DND-41 (cell line): ENCODE measurements at regions not wholly inside any gene's neighbourhood (a gene's known extent, or its start where the extent isn't known, plus 50 kb on each side); places are given as distances from the start of the nearest gene placed in this dataset.

Source experiments
- ATAC-seq: fragments of 200-7000 bp; cut with Tn5 transposase; 3 replicates; pipeline ENCODE4 v1.9.1; 2021; ENCODE audit warnings: low read depth; ENCODE audit not compliant: insufficient read depth
- DNase-seq: peaks from one replicate; pipeline ENCODE4 v3.0.0-alpha.2; 2020
- H2AFZ ChIP-seq: 2 replicates; pipeline ENCODE4 v1.6.0; 2012; ENCODE audit warnings: low read depth, low read length
- H3K27ac ChIP-seq: 2 replicates; pipeline ENCODE4 v1.5.1; 2012; ENCODE audit warnings: low read length, inconsistent platforms
- H3K27me3 ChIP-seq: fragments of 200-600 bp; sonication (generic); 2 replicates; pipeline ENCODE4 v1.6.0; 2012; ENCODE audit warnings: low read length, mild to moderate bottlenecking, inconsistent platforms; ENCODE audit not compliant: insufficient read depth, poor library complexity
- H3K36me3 ChIP-seq: 2 replicates; pipeline ENCODE4 v1.5.1; 2012; ENCODE audit warnings: low read length, inconsistent platforms; ENCODE audit not compliant: insufficient read depth
- H3K4me1 ChIP-seq: 2 replicates; pipeline ENCODE4 v1.5.1; 2012; ENCODE audit warnings: mild to moderate bottlenecking, low read length; ENCODE audit not compliant: insufficient read depth
- H3K4me2 ChIP-seq: 2 replicates; pipeline ENCODE4 v1.6.0; 2012; ENCODE audit warnings: mild to moderate bottlenecking, moderate library complexity, low read length, inconsistent platforms; ENCODE audit not compliant: insufficient read depth
- H3K4me3 ChIP-seq, 2 experiments: fragments of 200-600 bp in 1 of 2; shearing (Covaris generic) in 1 of 2; 2 replicates each; pipeline ENCODE4 v1.5.1; 2012 to 2016; ENCODE audit warnings: inconsistent platforms in 2 of 2, low read length in 2 of 2, mild to moderate bottlenecking in 2 of 2, low read depth in 1 of 2, moderate library complexity in 1 of 2
- H3K79me2 ChIP-seq: 2 replicates; pipeline ENCODE4 v1.6.0; 2012; ENCODE audit warnings: low read length, inconsistent platforms; ENCODE audit not compliant: insufficient read depth
- H3K9ac ChIP-seq: 2 replicates; pipeline ENCODE4 v1.6.0; 2012; ENCODE audit warnings: low read depth, mild to moderate bottlenecking, inconsistent platforms, low read length, moderate library complexity
- H3K9me3 ChIP-seq: 2 replicates; pipeline ENCODE4 v1.5.1; 2012; ENCODE audit warnings: low read length, moderate library complexity, mild to moderate bottlenecking, inconsistent platforms; ENCODE audit not compliant: insufficient read depth, severe bottlenecking
- H4K20me1 ChIP-seq: 2 replicates; pipeline ENCODE4 v1.6.0; 2012; ENCODE audit warnings: low read length; ENCODE audit not compliant: insufficient read depth
- CTCF ChIP-seq: IDR thresholded peaks from 2 replicates; pipeline ENCODE4 v1.5.1; 2012; ENCODE audit warnings: borderline replicate concordance, low read length, moderate library complexity, mild to moderate bottlenecking; ENCODE audit not compliant: poor library complexity, severe bottlenecking; ENCODE audit errors: extremely low read depth
- EZH2 ChIP-seq: IDR thresholded peaks from 3 replicates; pipeline ENCODE4 v1.6.1; 2012; ENCODE audit warnings: borderline replicate concordance, low read depth, mild to moderate bottlenecking, moderate library complexity, low read length, inconsistent platforms; ENCODE audit not compliant: severe bottlenecking

DNA sequence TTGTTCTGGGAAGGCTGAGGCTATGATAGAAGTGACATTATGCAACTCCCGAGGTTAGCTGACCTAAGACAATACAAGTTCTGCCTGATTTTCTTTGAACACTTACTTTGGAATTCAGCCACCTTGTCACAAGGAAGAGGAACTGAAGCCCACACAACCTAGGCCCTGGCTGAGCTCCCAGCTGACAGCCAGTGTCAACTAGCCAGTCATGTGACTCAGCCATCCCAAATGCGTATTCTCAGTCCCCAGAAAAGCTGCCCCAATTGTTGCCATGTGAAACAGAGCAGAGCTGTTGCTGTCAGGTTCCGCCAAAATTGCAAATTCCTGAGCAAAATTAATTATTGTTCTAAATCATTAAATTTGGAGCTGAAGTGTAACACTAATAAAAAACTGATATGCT lies 1010.0 kb downstream of the XPNPEP1 start:
- DNase-seq (no peak), ATAC-seq (no peak)
- no peaks in the 10 kb centered on the region for H3K9me3 ChIP-seq
- H3K27ac ChIP-seq: no peak overlapping the region
- no peak overlapping the region for H3K4me3 ChIP-seq
- no peaks in the 10 kb centered on the region for H4K20me1 ChIP-seq
- no peak overlapping the region for H3K9ac ChIP-seq
- no peaks in the 10 kb centered on the region for H3K36me3 ChIP-seq
- no peaks in the 10 kb centered on the region for H3K27me3 ChIP-seq
- H3K79me2 ChIP-seq: no peaks in the 10 kb centered on the region
- no peaks in the 10 kb centered on the region for H3K4me1 ChIP-seq
- no peak overlapping the region for H3K4me2 ChIP-seq
- H2AFZ ChIP-seq: no peak overlapping the region
- TF ChIP-seq EZH2 (no peak), CTCF (no peak)

DNA sequence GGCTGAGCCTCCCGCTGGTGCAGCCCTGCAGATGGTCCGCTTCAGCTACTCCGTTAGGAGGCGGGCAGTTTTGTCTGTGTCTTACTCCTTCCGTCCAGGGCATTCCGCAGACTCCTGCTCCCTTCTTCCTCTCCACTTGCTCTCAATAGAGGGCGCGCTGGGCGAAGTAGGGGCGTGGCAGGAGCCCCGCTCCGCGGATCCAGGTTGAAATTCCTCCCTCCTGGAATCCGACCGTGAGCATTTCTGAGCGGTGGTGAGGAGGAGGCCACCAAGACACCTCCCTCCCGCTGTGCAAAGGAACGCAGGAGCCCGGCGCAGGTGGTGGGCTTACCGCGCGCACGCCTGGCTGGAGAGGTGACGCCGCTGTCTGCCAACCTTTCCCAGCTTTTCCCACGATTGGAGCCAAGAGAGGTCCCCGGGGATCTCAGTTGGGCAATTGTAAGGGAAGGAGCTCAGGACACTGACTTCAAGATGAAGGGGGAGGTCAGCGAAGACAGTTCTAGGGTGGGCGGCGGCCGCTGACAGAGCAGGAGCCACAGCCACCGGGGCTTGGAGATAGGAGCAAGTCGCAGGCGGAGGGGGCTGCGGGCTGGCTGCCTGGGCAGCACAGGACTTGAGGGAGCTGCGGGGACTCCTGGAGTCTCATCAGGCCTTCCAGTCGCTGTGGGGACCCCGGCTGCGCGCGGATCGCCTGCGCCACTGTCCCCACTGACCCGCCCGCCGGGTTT lies 1011.3 kb downstream of the XPNPEP1 start:
- Histone ChIP-seq H3K9ac (no peak overlapping the region), H2AFZ (no peak overlapping the region), H3K4me1 (no peaks in the 10 kb centered on the region), H3K27ac (no peak overlapping the region), H3K79me2 (no peaks in the 10 kb centered on the region), H3K36me3 (no peaks in the 10 kb centered on the region), H3K4me2 (no peak overlapping the region), H3K9me3 (no peaks in the 10 kb centered on the region), H3K4me3 (no peak overlapping the region), H4K20me1 (no peaks in the 10 kb centered on the region), H3K27me3 (no peaks in the 10 kb centered on the region)
- ATAC-seq: no peak
- no peak for DNase-seq
- no peak for TF ChIP-seq EZH2
- TF ChIP-seq CTCF: no peak

GRCh38 chr10:108908096-108908495 lies 1015.2 kb downstream of the XPNPEP1 start:
- Histone ChIP-seq H3K4me3 (no peak overlapping the region), H3K4me1 (no peaks in the 10 kb centered on the region), H3K9ac (no peak overlapping the region), H3K36me3 (no peaks in the 10 kb centered on the region), H3K27me3 (no peaks in the 10 kb centered on the region), H3K9me3 (no peaks in the 10 kb centered on the region), H3K27ac (no peak overlapping the region), H4K20me1 (no peaks in the 10 kb centered on the region), H3K79me2 (no peaks in the 10 kb centered on the region), H2AFZ (no peak overlapping the region), H3K4me2 (no peak overlapping the region)
- ATAC-seq (no peak), DNase-seq (no peak)
- TF ChIP-seq EZH2 (no peak), CTCF (no peak)

DNA sequence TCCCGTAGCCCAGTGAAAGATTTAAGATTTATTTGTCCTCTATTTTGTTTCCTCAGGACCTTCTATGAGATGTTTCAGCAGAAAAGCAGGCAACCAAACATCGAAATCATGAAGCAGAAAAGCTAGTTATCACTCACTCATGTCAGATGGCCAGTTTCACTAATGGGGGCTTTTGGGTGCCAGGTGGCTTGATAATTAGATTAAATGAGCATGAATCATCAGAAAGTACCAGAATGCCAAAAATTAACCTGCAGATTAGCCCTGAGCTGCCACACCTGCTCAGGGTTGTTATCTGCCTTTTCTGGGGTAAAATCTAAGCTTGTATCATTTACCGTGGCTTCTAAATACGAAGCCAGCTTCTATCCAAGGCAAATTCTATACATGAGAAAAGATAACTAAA lies 1017.5 kb downstream of the XPNPEP1 start:
- no peak overlapping the region for H3K27ac ChIP-seq
- no peak overlapping the region for H3K9ac ChIP-seq
- no peak overlapping the region for H3K4me3 ChIP-seq
- no peaks in the 10 kb centered on the region for H3K27me3 ChIP-seq
- no peak for TF ChIP-seq CTCF
- no peak for TF ChIP-seq EZH2
- no peak overlapping the region for H2AFZ ChIP-seq
- ATAC-seq: no peak
- no peaks in the 10 kb centered on the region for H3K79me2 ChIP-seq
- H3K4me2 ChIP-seq: no peak overlapping the region
- DNase-seq: no peak
- H3K36me3 ChIP-seq: no peaks in the 10 kb centered on the region
- no peaks in the 10 kb centered on the region for H3K4me1 ChIP-seq
- no peaks in the 10 kb centered on the region for H4K20me1 ChIP-seq
- H3K9me3 ChIP-seq: no peaks in the 10 kb centered on the region
